ENCODE measurements at regions not wholly inside any gene's neighbourhood (a gene's known extent, or its start where the extent isn't known, plus 50 kb on each side); places are given as distances from the start of the nearest gene placed in this dataset.

DNA sequence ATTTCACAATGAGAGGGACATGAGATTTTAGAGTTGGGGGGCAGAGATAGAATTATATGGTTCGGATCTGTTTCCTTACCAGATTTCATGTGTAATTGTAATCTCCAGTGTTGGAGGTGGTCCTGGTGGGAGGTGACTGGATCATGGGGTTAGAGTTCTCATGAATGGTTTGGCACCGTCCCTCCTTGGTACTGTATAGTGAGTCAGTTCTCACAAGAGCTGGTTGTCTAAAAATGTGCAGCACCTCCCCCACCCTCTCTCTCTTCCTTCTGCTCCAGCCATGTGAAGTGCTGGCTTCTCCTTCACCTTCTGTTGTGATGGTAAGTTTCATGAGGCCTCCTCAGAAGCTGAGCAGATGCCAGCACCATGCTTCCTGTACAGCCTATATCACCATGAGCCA lies 138.1 kb downstream of the SCG2 start:
- H3K9me3 ChIP-seq (ENCODE audit: control insufficient read depth, insufficient read depth, low read length) = no peaks in the 10 kb centered on the region
- H3K4me1 ChIP-seq (ENCODE audit: control insufficient read depth, insufficient read depth, low read length) = no peaks in the 10 kb centered on the region
- no peak overlapping the region for H3K27ac ChIP-seq (ENCODE audit: low read depth, low read length)
- H3K36me3 ChIP-seq (ENCODE audit: control insufficient read depth, insufficient read depth, low read length) = no peaks in the 10 kb centered on the region
- H3K9ac ChIP-seq (ENCODE audit: low read depth, low read length) = no peak overlapping the region
- H3K27me3 ChIP-seq (ENCODE audit: control insufficient read depth, insufficient read depth, low read length) = no peaks in the 10 kb centered on the region
- H3K4me3 ChIP-seq (ENCODE audit: low read depth, low read length) = no peak overlapping the region

DNA sequence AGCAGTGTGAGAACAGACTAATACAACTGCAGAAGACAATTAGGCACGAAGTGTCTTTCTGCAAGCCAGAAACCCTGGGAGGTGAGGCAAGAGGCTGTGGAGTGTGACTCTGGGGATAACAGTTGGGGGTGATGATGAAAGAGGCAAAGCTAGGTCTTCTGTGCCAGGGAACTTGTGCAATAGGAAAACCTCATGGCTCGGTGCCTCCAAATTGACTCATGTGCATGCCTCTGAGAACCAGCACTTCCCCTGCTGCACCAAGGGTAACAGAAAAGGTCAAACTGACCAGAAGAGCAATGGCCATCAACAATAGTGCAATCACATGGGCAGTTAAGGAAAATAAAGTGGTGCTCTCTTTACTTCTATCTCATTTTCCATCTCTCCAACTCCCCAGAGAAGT lies 136.4 kb downstream of the SCG2 start:
- H3K36me3 ChIP-seq (ENCODE audit: control insufficient read depth, insufficient read depth, low read length) = no peaks in the 10 kb centered on the region
- no peak overlapping the region for H3K4me3 ChIP-seq (ENCODE audit: low read depth, low read length)
- no peaks in the 10 kb centered on the region for H3K9me3 ChIP-seq (ENCODE audit: control insufficient read depth, insufficient read depth, low read length)
- no peak overlapping the region for H3K9ac ChIP-seq (ENCODE audit: low read depth, low read length)
- no peaks in the 10 kb centered on the region for H3K4me1 ChIP-seq (ENCODE audit: control insufficient read depth, insufficient read depth, low read length)
- no peaks in the 10 kb centered on the region for H3K27me3 ChIP-seq (ENCODE audit: control insufficient read depth, insufficient read depth, low read length)
- no peak overlapping the region for H3K27ac ChIP-seq (ENCODE audit: low read depth, low read length)

DNA sequence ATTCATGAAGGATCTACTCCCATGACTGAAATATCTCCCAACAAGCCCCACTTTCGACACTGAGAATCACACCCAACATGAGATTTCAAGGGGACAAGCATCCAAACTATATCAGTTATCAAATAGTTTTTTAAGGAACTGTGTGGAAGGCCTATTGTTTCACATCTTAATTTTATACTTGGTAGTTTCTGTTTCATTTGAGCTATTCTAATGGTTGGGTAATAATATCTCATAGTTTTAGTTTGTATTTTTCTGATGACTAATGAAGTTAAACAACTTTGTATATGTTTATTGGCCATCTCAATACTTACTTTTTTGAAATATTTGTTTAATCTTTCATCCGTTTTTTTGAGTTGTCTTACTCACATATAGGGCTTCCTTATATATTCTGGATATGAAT lies 135.0 kb downstream of the SCG2 start:
- Histone ChIP-seq H3K27ac (ENCODE audit: low read depth, low read length) (no peak overlapping the region), H3K4me3 (ENCODE audit: low read depth, low read length) (no peak overlapping the region), H3K9me3 (ENCODE audit: control insufficient read depth, insufficient read depth, low read length) (no peaks in the 10 kb centered on the region), H3K36me3 (ENCODE audit: control insufficient read depth, insufficient read depth, low read length) (no peaks in the 10 kb centered on the region), H3K4me1 (ENCODE audit: control insufficient read depth, insufficient read depth, low read length) (no peaks in the 10 kb centered on the region), H3K27me3 (ENCODE audit: control insufficient read depth, insufficient read depth, low read length) (no peaks in the 10 kb centered on the region), H3K9ac (ENCODE audit: low read depth, low read length) (no peak overlapping the region)

DNA sequence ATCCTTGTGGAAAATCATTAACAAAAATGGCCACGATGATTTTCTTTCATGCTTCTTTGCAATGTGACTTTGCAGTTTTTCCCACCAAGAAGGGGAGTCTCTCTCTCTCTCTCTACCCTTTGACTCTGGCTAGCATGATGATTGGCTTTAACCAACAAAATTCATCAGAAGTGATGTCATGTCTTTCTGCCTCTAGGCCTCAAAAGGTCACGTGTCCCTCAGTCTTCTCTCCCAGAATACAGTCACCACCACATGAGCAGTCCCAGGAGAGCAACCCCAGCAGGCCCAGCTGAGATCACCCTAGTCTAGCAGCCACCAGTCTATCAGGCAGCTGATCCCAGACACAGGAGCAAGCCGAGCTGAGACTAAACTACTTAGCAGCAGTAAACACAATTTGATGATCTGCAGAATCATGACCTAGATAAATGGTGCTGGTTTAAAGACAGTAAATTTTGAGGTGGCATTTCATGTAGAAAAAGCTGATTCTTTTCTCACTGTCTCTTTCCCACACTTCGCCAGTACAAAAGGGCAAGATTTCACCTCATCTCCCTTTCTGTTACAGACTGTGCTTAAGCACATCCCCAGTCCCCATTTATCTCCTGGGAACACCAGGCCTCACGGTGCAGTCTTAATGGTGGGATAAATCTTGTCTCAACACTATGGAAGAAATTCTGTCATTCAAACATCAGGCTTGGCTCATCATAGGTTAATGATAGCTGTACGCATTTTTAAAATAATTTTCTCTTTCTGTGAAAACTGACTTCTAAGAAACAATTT lies 132.7 kb downstream of the SCG2 start:
- Histone ChIP-seq H3K4me3 (ENCODE audit: low read depth, low read length) (no peak overlapping the region), H3K4me1 (ENCODE audit: control insufficient read depth, insufficient read depth, low read length) (no peaks in the 10 kb centered on the region), H3K9me3 (ENCODE audit: control insufficient read depth, insufficient read depth, low read length) (no peaks in the 10 kb centered on the region), H3K36me3 (ENCODE audit: control insufficient read depth, insufficient read depth, low read length) (no peaks in the 10 kb centered on the region), H3K27me3 (ENCODE audit: control insufficient read depth, insufficient read depth, low read length) (no peaks in the 10 kb centered on the region), H3K9ac (ENCODE audit: low read depth, low read length) (no peak overlapping the region), H3K27ac (ENCODE audit: low read depth, low read length) (no peak overlapping the region)

DNA sequence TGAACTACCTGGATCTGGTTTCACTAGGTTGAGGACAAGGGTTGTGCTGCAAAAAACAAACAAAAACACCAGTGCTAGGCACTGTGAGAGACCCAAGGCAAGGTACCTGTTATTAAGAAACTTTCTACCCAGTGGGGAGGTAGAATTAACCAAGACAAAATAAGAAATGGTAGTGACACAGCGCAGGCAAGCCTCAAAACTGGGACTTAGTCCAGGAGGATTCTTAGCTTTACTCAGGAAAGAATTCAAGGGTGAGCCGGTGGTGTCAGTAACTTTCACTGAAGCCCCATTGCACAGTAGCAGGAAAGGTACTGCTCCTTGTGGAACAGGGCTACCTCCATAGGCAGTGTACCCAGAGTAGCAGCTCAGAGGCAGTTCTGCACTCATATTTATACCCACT lies 131.6 kb downstream of the SCG2 start:
- no peaks in the 10 kb centered on the region for H3K9me3 ChIP-seq (ENCODE audit: control insufficient read depth, insufficient read depth, low read length)
- no peaks in the 10 kb centered on the region for H3K27me3 ChIP-seq (ENCODE audit: control insufficient read depth, insufficient read depth, low read length)
- no peaks in the 10 kb centered on the region for H3K36me3 ChIP-seq (ENCODE audit: control insufficient read depth, insufficient read depth, low read length)
- H3K9ac ChIP-seq (ENCODE audit: low read depth, low read length) = no peak overlapping the region
- no peak overlapping the region for H3K4me3 ChIP-seq (ENCODE audit: low read depth, low read length)
- H3K4me1 ChIP-seq (ENCODE audit: control insufficient read depth, insufficient read depth, low read length) = peaks cover 5% of the 10 kb centered on the region; the same call in 1 of the 2 replicates
- no peak overlapping the region for H3K27ac ChIP-seq (ENCODE audit: low read depth, low read length)

DNA sequence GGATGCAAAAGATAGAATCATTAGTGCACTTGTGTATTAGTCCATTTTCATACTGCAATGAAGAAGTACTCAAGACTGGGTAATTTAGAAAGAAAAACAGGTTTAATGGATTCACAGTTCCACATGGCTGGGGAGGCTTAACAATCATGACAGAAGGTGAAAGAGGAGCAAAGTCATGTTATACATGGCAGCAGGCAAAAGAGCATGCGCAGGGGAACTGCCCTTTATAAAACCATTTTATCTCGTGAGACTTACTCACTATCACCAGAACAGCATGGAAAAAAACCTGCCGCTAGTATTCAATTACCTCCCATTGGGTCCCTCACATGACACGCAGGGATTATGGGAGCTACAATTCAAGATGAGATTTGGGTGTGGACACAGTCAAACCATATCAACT lies 129.4 kb downstream of the SCG2 start:
- H3K9ac ChIP-seq (ENCODE audit: low read depth, low read length) = no peak overlapping the region
- no peak overlapping the region for H3K27ac ChIP-seq (ENCODE audit: low read depth, low read length)
- H3K9me3 ChIP-seq (ENCODE audit: control insufficient read depth, insufficient read depth, low read length) = no peaks in the 10 kb centered on the region
- no peak overlapping the region for H3K4me3 ChIP-seq (ENCODE audit: low read depth, low read length)
- no peaks in the 10 kb centered on the region for H3K27me3 ChIP-seq (ENCODE audit: control insufficient read depth, insufficient read depth, low read length)
- peaks cover 5% of the 10 kb centered on the region; the same call in 1 of the 2 replicates for H3K4me1 ChIP-seq (ENCODE audit: control insufficient read depth, insufficient read depth, low read length)
- H3K36me3 ChIP-seq (ENCODE audit: control insufficient read depth, insufficient read depth, low read length) = no peaks in the 10 kb centered on the region

DNA sequence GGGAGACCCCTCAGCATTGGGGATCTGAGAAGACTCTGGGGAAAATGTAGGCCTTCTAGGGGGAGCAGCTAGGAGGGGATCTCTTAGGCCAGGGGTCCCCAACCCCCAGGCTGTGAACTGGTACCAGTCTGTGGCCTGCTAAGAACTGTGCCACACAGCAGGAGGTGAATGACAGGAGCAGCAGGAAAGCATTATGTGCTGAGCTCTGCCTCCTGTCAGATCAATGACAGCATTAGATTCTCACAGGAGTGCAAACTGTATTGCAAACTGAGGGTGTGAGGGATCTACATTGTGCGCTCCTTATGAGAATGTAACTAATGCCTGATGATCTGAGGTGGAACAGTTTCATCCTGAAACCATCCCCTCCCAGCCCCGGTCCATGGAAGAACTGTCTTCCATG lies 127.3 kb downstream of the SCG2 start:
- no peaks in the 10 kb centered on the region for H3K9me3 ChIP-seq (ENCODE audit: control insufficient read depth, insufficient read depth, low read length)
- H3K27me3 ChIP-seq (ENCODE audit: control insufficient read depth, insufficient read depth, low read length) = no peaks in the 10 kb centered on the region
- H3K4me1 ChIP-seq (ENCODE audit: control insufficient read depth, insufficient read depth, low read length) = peaks cover 5% of the 10 kb centered on the region; the same call in 1 of the 2 replicates
- no peak overlapping the region for H3K9ac ChIP-seq (ENCODE audit: low read depth, low read length)
- no peak overlapping the region for H3K27ac ChIP-seq (ENCODE audit: low read depth, low read length)
- H3K4me3 ChIP-seq (ENCODE audit: low read depth, low read length) = no peak overlapping the region
- H3K36me3 ChIP-seq (ENCODE audit: control insufficient read depth, insufficient read depth, low read length) = no peaks in the 10 kb centered on the region

DNA sequence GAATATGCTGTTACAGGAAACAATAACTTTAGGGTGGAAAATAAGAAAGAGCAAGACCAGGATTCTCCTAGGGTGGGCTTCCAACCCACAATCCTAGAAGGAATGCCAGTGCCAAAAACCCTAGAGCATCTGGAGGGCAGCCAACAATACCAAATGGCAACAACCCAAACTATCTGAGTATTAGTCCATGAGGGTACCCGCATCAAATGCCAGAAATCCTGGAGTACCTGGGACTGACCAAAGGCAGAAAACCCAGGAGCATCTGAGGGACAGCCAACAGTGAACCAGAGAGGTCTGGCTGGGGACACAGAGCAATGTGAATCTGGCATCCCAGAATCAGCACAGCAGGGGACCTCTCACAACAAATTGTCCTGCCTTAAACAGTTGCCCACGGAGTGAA lies 126.3 kb downstream of the SCG2 start:
- no peaks in the 10 kb centered on the region for H3K27me3 ChIP-seq (ENCODE audit: control insufficient read depth, insufficient read depth, low read length)
- H3K9ac ChIP-seq (ENCODE audit: low read depth, low read length) = no peak overlapping the region
- H3K4me1 ChIP-seq (ENCODE audit: control insufficient read depth, insufficient read depth, low read length) = peaks cover 5% of the 10 kb centered on the region; the same call in 1 of the 2 replicates
- no peaks in the 10 kb centered on the region for H3K36me3 ChIP-seq (ENCODE audit: control insufficient read depth, insufficient read depth, low read length)
- no peak overlapping the region for H3K27ac ChIP-seq (ENCODE audit: low read depth, low read length)
- H3K9me3 ChIP-seq (ENCODE audit: control insufficient read depth, insufficient read depth, low read length) = no peaks in the 10 kb centered on the region
- H3K4me3 ChIP-seq (ENCODE audit: low read depth, low read length) = no peak overlapping the region

DNA sequence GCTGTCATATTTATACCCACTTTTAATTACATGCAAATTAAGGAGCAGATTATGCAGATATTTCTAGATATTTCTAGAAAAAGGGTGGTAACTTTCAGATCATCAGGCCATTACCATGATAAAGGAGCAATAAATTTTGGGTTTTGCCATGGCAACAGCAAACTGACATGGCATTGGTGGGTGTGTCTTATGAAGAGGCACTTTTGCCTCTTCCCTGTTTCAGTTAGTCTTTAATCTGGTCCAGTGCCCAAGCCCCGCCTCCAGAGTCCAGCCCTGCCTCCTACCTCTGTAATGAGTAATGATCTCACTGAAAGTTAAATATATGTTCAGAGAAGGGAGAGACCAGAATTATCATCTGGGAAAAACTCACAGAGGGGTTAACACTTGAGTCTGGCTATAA lies 124.8 kb downstream of the SCG2 start:
- Histone ChIP-seq H3K4me3 (ENCODE audit: low read depth, low read length) (no peak overlapping the region), H3K27ac (ENCODE audit: low read depth, low read length) (no peak overlapping the region), H3K27me3 (ENCODE audit: control insufficient read depth, insufficient read depth, low read length) (no peaks in the 10 kb centered on the region), H3K9ac (ENCODE audit: low read depth, low read length) (no peak overlapping the region), H3K4me1 (ENCODE audit: control insufficient read depth, insufficient read depth, low read length) (peaks cover 5% of the 10 kb centered on the region; the same call in 1 of the 2 replicates), H3K9me3 (ENCODE audit: control insufficient read depth, insufficient read depth, low read length) (no peaks in the 10 kb centered on the region), H3K36me3 (ENCODE audit: control insufficient read depth, insufficient read depth, low read length) (no peaks in the 10 kb centered on the region)

DNA sequence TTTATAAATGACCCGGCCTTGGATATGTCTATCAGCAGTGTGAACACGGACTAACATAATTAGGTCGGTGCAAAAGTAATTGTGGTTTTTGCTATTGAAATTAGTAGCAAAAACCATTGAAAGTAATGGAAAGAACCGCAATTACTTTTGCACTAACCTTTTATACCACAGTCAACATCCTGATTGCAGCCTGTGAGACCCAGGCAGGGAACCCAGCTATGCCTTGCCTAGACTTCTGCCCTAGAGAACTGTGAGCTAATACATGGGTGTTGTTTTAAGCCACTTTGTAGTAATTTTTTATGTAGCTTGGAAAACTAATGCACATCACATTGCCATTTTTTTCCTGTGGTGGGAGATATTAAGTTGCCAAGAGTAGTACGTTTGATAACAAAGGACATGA lies 120.7 kb downstream of the SCG2 start:
- Histone ChIP-seq H3K9ac (ENCODE audit: low read depth, low read length) (no peak overlapping the region), H3K36me3 (ENCODE audit: control insufficient read depth, insufficient read depth, low read length) (no peaks in the 10 kb centered on the region), H3K9me3 (ENCODE audit: control insufficient read depth, insufficient read depth, low read length) (no peaks in the 10 kb centered on the region), H3K4me1 (ENCODE audit: control insufficient read depth, insufficient read depth, low read length) (no peaks in the 10 kb centered on the region), H3K27me3 (ENCODE audit: control insufficient read depth, insufficient read depth, low read length) (no peaks in the 10 kb centered on the region), H3K4me3 (ENCODE audit: low read depth, low read length) (no peak overlapping the region), H3K27ac (ENCODE audit: low read depth, low read length) (no peak overlapping the region)

DNA sequence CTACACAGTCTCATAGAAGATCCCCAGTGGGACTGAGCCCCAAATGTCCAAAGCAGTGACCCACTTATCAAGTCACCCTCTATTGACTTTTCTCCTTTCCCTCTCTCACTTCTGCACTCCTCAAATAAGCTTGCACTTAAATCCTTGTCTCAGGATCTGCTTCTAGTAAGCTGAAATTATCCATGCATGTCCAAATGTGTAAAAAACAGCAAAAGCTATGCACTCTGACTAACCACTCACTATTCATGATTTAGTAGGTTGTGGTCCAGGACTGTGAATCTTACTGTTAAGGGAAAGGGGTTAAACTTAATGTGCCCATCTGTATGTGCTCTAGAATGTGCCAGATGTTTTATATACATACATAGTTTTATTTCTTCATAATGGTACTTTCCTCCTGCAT lies 115.4 kb downstream of the SCG2 start:
- H3K27ac ChIP-seq (ENCODE audit: low read depth, low read length) = no peak overlapping the region
- H3K4me1 ChIP-seq (ENCODE audit: control insufficient read depth, insufficient read depth, low read length) = peaks cover 8% of the 10 kb centered on the region
- H3K9me3 ChIP-seq (ENCODE audit: control insufficient read depth, insufficient read depth, low read length) = no peaks in the 10 kb centered on the region
- no peak overlapping the region for H3K9ac ChIP-seq (ENCODE audit: low read depth, low read length)
- H3K4me3 ChIP-seq (ENCODE audit: low read depth, low read length) = no peak overlapping the region
- H3K27me3 ChIP-seq (ENCODE audit: control insufficient read depth, insufficient read depth, low read length) = no peaks in the 10 kb centered on the region
- no peaks in the 10 kb centered on the region for H3K36me3 ChIP-seq (ENCODE audit: control insufficient read depth, insufficient read depth, low read length)
